Cardiac fibroblast (primary cell): ENCODE measurements at regions not wholly inside any gene's neighbourhood (a gene's known extent, or its start where the extent isn't known, plus 50 kb on each side); places are given as distances from the start of the nearest gene placed in this dataset.

ENCODE experiments used
- DNase-seq, 2 donors: peaks; one replicate each; pipeline versions ENCODE4 v3.0.0 to v3.0.0-alpha.2; 2010; ENCODE audit warnings: low read depth in 2 of 2
- H3K4me3 ChIP-seq, 2 donors: replicated peaks in 1 of 2; 1 replicate in 1 of 2; 2 replicates in 1 of 2; pipeline ENCODE4 v1.5.1; 2011; ENCODE audit warnings: low read depth in 2 of 2, low read length in 2 of 2, mild to moderate bottlenecking in 2 of 2, moderate library complexity in 1 of 2
- TF ChIP-seq, protein P1 (sequence below): IDR thresholded peaks from one replicate; pipeline ENCODE4 v1.5.1; 2011; ENCODE audit warnings: low read depth, mild to moderate bottlenecking, low read length, inconsistent platforms

DNA sequence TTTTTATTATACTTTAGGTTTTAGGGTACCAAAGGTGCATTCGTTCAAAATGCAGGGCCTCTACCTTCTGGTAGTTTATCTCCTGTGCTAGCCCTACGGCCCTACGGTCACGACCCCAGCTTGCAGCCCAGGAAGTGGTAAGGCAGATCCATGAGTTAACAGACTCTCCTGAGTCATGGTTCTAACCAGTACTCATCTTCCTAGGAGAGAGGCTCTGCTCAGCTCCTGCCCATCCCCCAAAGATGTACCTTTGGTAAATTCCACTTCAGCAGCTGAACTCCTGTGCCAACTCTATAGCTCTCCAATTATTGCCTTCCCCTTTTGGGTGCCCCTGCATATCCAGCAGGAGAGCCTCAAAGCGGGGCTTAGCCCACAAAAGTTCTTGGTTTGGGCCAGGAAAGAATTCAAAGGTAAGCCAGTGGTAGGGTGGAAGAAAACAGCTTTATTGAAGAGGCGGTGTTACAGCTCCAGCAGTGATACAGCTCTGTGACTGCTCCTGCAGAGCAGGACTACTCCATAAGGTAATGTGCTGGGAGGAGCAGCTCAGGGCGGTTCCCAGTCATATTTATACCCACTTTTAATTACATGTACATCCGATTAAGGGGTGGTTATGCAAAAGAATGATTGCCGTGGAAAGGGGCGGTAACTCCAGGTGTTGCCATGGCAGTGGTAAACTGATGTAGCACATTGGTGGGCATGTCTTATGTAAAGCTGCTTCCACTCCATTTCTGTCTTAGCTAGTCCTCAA, 241.4 kb downstream of the PMP22 start:
- H3K4me3 ChIP-seq: no peak overlapping the region
- no peak for DNase-seq
- TF ChIP-seq, protein P1, sequence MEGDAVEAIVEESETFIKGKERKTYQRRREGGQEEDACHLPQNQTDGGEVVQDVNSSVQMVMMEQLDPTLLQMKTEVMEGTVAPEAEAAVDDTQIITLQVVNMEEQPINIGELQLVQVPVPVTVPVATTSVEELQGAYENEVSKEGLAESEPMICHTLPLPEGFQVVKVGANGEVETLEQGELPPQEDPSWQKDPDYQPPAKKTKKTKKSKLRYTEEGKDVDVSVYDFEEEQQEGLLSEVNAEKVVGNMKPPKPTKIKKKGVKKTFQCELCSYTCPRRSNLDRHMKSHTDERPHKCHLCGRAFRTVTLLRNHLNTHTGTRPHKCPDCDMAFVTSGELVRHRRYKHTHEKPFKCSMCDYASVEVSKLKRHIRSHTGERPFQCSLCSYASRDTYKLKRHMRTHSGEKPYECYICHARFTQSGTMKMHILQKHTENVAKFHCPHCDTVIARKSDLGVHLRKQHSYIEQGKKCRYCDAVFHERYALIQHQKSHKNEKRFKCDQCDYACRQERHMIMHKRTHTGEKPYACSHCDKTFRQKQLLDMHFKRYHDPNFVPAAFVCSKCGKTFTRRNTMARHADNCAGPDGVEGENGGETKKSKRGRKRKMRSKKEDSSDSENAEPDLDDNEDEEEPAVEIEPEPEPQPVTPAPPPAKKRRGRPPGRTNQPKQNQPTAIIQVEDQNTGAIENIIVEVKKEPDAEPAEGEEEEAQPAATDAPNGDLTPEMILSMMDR: no peak

DNA sequence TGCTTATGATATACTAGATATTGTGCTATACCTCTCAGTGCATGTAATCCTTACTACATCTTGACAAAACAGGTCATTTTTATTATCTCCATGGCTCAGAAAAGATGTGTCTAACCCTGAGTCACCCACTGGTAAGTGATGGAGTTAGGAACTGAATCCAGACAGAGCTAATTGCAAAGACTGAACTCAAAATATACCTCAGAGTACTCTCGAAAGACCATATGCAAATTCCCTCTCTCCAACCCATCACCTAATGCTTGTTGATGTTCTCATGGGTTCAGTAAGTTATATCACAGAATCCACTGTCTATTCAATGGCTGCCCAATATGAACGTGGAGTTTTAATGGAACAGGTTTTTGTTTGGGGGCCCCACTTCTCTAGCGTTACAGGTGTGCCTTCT, 246.0 kb downstream of the PMP22 start:
- H3K4me3 ChIP-seq: no peak overlapping the region
- DNase-seq: no peak
- TF ChIP-seq, protein P1: no peak

DNA sequence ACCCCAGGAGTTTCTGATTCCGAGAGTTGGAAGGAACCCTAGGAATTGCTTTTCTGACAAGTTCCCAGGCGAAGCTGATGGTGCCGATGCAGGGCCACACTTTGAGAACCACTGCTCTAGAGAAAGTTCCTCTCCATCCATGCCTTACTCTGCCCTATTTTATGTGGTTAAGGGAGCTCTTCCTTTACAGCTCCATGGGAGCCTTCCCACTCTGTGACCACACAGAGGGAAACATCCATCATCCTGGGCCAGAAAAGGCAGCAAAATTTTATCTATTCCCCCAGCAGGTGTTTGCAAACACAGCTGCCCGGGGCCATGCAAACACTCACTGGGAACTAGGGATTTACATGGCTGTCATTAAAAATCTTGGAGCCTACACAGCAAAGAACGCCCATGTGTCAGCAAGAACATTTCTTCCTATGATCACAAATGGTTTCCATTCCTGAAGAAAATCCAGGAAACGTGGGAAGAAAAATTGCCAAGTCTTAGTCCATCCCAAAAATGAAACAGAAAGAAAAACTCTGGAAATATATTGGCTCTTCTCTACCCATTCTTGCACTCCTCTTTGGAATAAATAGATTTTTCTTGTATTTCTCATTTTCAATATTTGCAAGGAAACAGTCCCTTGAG, 252.7 kb downstream of the PMP22 start:
- TF ChIP-seq, protein P1: no peak
- H3K4me3 ChIP-seq: no peak overlapping the region
- DNase-seq: no peak

DNA sequence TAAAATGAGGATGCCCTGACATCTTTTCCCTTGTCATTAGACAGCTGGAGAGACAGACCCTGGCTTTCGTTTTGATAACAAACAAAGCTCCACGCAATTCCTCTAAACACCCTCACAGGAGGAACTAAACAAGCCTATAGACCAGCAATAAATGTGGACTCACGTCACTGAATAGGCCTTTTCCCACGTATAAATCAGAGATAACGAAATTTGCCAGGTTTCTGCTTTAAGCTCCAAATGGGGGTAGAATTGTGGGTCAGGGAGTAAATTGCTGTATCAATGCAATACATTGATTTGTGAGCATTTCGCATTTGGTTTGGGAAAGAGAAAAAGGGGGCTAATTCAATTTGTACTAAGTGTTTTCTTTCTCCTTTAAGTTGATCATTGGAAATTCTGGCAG, 256.0 kb downstream of the PMP22 start:
- DNase-seq: no peak
- no peak overlapping the region for H3K4me3 ChIP-seq
- TF ChIP-seq, protein P1: no peak

DNA sequence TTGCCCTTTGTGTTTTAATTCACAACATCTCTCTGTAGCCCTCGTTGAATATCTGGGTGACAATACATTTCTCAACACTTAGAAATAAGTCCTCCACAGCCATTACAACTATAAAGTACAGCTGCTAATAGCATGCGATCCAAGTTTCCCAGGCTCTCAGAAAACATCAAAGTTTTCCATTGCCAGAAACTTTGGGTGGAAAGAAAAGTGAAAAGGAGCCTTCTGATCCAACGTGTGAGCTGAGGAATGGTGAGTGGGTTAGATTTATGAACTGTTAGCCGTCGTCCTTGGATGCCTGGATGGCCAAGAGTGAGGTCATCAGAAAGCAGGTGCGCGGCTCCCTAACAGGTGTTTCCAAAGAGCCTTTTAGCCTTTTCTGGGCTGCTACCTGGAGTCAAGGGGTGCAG, 258.0 kb downstream of the PMP22 start:
- no peak for DNase-seq
- TF ChIP-seq, protein P1: no peak

DNA sequence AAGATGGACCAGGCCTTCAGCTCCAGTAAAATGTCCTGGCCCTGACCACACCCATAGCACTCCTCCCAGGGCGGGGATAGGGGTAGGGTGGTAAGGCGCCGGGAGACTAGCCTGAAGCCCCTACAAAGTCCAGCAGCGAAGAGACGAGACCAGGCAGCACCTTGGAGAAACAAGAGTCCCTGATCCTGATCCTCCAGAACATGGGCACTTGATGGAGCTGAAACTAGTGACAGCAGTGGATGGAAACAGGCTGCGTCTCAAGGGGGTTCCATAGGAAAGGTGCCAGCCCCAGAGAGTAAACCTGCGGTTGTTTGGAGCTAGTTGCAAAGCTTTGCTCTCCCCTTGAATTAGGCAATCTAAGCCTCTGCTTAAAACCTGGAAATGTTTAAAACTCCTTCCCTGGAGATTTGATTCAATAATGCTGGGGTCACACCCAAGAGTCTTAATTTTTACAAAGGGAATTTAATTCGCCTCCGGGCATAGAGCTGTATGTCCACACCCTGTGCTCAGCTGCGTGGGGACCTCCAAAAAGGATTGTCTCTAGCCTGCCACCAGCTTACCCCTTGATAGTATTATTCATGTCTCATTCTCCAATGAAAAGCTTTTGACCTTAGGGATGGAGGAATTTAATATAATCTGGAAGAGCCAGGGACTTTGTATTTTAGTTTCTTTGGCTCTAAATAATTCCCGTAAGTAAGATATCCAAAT, 258.6 kb downstream of the PMP22 start:
- TF ChIP-seq, protein P1: no peak
- DNase-seq: no peak
- no peak overlapping the region for H3K4me3 ChIP-seq

More for the DNA sequence above, 258.0 kb downstream of the PMP22 start:
- no peak overlapping the region for H3K4me3 ChIP-seq
